ENCODE measurements at regions not wholly inside any gene's neighbourhood (a gene's known extent, or its start where the extent isn't known, plus 50 kb on each side); places are given as distances from the start of the nearest gene placed in this dataset.

DNA sequence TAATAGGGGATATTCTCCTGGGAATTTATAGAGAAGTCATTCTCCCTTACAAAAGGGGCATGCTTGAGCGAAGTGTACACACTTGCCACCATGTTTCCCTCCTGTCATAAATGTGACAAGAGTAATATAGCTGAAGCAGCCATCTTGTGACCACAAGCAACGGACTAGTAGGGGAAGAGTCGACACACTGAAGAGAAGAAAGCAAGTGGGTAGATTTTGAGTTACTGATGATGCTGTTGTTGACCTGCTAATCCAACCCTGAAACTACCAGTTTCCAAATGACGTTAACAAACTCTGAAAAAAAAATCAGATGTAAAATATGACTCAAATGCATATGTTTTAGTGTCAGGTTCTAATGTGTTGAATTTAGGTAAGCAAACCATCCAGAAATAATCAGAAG lies 350.4 kb downstream of the CDH10 start:
- TF ChIP-seq, protein P1, sequence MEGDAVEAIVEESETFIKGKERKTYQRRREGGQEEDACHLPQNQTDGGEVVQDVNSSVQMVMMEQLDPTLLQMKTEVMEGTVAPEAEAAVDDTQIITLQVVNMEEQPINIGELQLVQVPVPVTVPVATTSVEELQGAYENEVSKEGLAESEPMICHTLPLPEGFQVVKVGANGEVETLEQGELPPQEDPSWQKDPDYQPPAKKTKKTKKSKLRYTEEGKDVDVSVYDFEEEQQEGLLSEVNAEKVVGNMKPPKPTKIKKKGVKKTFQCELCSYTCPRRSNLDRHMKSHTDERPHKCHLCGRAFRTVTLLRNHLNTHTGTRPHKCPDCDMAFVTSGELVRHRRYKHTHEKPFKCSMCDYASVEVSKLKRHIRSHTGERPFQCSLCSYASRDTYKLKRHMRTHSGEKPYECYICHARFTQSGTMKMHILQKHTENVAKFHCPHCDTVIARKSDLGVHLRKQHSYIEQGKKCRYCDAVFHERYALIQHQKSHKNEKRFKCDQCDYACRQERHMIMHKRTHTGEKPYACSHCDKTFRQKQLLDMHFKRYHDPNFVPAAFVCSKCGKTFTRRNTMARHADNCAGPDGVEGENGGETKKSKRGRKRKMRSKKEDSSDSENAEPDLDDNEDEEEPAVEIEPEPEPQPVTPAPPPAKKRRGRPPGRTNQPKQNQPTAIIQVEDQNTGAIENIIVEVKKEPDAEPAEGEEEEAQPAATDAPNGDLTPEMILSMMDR (IDR thresholded peaks at IDR 0.05) = no peak
- no peak for TF ChIP-seq EP300 (IDR thresholded peaks at IDR 0.05)
- no peak for TF ChIP-seq POLR2A (IDR thresholded peaks at IDR 0.05)

Measured in upper lobe of left lung (tissue), 4 donors.